GM19240 (cell line): ENCODE measurements at regions not wholly inside any gene's neighbourhood (a gene's known extent, or its start where the extent isn't known, plus 50 kb on each side); places are given as distances from the start of the nearest gene placed in this dataset.

ENCODE experiments used
- DNase-seq: peaks from one replicate; pipeline ENCODE4 v3.0.0; 2011; ENCODE audit warnings: low spot score; ENCODE audit not compliant: insufficient read length

DNA sequence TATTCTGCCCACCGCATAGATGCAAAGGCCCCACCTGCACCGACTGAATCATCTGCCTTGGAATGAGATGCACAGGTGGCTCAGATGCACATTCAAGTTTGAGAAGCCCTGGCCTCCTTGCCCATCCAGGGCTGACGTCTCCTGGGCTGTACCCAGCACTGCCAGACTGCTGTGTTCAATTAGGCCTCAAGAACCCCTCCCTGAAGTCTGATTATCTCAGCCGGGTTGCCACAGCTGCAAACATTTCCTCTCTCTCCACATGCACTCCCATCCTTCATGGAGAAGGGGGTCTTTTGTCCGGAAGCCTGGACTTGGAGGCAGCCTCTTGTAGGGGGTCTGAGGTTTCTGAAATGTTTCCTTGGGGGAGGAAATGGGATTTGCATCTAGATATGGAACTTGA, 459.4 kb upstream of the PROK2 start:
- DNase-seq, result no peak

DNA sequence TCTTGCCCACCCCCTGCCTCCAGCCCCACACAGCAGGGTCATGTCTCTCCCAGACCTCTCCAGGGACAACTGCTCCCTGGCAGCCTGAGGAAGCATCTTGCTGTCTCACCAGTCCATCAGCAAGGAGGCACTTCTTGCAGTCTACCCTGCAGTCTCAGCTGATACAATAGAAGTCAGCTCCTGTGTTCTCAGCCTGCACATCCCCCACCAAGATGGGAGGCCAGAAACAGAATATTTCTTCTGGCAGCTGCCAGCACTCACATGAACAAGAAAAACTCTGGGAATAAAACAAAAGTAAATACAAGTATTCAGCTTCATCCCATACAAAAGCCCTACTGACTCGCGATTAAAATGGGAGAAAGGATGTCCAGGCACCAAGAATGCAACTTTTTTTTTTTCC, 457.4 kb upstream of the PROK2 start:
- DNase-seq, result no peak

DNA sequence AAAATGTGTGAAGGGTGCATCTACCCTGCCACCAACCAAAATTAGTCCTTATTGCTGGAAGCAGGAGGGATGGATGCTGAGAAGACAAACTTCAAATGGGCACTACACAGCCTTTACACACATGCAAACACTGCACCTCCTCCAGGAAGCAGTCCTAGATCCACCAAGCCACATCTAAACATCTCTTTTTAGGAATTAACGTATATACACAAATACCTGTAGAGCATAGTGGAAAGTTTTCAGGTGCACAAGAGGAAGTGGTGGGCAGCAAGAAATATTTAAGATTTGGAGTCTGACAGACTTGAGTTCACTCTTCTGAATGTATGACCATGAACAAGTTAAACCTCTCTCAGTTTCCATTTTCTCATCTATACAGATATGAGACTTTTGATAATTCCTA, 456.6 kb upstream of the PROK2 start:
- DNase-seq, result no peak

DNA sequence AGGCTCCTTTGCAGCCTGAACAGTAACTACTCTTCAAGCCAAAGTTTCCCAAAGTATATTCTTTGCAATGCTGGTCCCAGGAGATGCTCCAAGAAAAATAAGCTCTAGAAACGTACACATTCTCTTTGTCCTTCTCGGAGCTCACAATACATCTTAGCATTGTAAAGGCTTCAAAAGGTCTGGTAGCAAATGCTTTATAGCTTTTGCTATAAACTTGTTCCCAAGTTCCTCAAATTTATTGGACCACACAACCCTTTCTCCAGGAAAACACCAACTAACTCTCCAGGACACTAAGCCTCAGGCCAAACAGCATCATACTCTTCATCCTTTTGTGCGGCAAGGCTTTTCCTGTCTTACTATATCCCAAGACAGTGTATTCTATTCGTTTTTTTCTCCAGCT, 455.6 kb upstream of the PROK2 start:
- no peak for DNase-seq

DNA sequence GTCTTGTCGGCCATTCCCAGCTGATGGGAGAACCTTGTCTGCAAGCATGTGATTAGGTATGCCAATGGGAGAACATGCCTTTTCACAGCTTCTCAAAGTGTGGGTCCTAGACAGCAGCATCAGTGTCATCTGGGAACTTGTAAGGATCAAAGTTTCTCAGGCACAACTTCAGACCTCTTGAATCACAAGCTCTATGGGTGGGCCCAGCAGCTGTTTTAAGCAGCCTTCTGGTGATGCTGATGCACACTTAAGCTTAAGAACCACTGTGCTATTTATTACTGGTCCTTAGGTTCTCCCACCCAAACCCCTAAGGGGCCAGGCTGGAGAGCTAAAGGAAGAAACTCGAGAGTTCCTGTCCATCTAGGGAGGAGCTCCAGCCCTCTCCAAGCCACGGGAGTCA, 453.9 kb upstream of the PROK2 start:
- DNase-seq, result no peak

DNA sequence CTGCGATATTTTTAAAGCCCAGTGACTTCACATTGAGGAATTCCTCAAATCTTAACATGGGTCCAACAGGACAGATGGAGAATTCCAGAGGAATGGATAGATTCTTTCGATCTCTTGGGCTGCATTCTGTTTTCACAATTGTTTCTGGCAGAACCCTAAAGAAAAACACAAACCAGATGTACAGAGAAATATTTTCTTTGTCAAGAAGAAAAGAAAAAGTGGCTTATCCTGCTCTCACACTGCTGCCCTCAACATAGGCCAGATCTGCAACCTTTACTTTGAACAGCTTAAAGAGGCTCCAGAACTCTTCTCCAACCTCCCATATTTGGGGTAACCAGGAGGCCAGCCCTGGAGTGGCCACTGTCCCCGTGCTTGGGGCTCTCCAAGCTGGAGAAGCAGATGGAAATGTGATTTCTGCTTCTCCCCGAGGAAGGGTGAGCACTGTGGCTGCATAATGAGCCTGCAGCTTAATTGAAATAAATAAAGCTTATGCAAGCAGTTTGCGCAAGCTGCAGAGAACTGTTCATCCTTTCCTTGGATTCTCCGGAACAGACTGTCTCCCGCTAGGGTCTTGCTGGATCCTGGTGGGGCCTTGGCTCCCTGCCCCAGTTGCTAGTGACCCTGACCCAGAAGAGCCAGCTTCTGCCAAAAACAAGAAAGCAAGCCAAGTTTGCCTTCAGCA, 453.2 kb upstream of the PROK2 start:
- no peak for DNase-seq

DNA sequence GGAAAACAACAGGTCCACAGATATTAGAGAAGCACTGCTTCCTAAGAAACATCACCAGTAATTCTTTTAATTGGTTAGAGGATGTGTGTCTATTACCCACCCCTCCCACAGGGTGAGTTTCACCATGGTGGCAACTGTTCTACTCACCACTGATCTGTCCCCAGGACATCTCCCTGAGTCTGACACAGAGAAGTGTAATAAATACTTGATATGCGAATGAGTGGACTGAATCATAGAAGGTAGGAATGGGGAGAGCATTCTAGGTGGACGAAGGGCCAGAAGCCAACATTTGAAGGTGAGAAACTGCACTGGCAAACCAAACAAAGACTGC, 452.7 kb upstream of the PROK2 start:
- no peak for DNase-seq

DNA sequence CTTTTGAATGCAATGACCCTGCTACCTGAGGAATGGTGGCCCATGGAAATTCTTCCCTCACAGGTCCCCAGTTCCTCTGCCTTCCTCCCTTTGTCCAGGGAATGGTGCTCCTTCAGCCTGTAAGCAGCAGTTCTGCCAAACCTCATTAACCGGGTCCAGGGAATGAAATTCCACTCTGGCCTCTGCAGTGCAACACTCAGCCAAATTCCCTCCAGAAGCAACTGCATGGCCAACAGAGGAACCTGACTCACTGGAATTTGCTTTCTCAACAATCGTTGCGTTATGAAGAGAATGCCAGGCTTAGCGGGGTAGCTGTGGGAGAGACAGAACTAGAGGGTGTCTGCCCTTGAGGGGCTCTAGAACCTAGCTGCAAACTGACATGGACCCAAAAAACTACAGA, 449.4 kb upstream of the PROK2 start:
- DNase-seq, result no peak

DNA sequence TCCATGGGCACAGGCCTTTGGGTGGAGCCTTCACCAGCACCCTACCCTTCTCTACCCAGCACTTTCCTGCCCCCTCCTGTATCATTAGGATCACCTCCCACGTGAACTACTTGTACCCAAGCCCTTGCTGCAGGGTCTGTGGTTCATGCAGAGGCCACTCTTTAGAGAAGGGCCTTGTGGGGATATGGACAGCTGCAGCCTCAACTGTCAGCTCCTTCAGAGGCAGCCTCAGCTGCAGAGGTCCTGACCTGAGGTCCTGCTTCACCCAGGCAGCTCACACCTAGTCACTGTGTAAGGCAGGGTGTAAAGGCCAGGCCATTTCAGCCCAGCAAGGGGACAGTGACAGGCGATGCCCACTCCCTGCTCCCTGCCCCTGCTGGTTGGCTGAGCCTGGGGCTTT, 448.6 kb upstream of the PROK2 start:
- DNase-seq, result no peak

DNA sequence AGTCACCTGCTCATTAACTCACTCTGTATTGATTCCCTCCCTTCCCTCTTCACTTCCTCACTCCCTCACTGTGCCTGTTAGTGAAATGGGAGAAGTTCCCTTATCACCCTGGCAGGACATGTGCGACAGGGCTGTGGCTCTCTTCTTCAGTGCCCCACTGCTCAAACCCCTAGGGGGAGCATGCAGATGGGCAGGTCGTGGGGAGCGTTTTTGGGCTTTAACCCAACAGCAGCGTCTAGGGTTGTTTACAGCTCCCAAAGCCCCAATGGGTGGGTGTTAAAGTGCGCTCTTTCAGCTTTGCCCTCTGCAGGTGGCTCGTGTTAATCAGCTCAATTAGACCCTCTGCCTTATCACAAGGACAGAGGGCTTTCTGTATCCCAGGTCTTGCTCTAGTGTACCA, 447.8 kb upstream of the PROK2 start:
- DNase-seq, result no peak

DNA sequence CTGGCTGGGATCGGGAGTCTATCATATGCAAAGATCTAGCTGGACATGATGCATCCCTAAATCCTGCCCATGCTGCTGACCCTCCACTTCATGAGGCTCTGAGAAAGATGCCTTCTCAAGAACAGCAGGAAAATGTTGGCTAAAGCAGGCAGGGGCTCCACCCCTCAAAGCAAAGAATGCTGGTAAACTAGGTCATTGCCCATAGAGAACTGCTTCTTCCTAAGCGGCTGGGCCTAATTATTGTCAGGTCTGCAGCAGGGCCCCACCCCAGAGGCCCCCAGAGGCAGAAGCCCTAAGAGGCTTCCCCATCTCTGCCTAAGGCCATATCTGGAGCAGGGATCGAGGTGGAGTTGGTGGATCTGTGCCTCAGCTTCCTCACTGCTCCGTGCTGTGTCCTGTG, 447.4 kb upstream of the PROK2 start:
- no peak for DNase-seq

DNA sequence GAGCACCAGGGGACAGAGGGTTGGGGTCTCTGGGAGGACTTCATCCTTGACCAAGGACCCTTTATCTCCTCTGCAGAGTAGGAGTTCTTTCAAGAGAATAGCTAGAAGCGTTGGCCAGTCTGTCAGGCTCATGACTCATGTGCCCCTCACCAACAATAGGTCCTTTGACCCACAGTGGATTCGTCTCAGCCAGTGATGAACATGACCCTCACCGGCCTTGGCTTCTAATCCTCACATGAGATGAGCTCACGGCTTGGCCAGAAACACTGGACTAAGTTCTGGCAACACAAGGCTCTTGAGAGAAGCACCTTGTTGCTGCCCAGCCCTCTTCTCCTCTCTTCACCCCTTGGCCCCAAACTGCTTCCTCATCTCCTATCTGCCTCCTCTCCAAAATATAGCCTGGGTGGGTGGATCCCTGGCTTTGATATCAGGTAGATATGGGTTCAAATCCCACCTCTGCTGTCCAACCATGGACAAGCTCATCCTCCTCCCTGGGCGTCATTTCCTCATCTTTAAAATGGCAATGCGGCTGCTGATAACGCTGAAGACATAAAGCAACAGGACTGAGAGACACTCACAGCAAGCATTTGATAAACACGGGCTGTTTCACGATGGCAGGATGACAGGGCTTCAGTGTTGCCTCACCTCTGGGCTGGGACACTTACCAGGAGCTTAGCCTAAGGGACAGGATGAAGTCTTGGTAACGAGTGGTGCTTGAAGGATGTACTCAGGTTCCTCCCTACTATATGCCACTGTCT, 446.7 kb upstream of the PROK2 start:
- no peak for DNase-seq

DNA sequence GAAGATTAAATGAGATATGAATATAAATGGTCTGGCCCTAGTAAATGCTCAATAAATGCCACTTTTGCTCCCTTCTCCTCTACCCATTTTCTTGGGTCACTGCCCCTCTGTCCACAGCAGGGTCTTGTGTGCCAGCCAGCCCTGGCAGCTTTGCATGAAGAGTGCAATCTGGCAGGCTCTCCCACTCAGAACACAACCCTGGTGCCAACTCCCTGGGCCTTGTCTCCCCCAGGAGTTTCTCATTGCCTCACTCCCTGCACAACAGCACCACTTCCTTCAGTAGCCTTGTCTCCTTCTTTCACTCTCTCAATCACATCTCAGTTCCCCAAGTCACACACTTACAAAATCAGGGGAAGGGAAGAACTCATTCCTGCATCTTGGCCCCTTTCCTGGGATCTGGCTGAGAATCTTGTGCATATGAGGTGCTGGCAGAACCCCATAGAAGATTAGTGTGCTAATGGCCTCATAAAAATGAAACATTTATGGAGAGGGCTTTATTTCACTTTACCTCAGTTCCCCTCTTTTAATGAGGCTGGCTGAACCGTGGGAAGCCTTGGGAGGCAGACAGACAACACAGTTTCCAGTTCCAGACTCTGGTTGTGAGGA, 445.9 kb upstream of the PROK2 start:
- no peak for DNase-seq

DNA sequence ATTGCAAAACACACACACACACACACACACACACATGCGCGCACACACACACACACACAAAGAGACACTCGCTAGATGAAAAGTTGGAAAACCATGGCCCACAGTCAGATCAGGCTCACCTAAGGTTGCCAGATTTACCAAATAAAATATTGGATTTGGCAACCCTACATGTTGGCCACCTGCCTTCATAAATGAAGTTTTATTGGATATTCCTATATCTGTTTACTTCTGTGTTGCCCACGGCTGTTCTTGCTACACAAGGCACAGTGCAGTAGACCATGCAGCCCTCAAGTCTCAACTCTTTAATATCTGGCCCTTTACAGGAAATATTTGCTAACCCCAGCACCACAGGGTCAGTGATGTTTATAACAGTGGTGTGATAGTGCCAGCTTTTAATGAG, 445.0 kb upstream of the PROK2 start:
- DNase-seq, result no peak

DNA sequence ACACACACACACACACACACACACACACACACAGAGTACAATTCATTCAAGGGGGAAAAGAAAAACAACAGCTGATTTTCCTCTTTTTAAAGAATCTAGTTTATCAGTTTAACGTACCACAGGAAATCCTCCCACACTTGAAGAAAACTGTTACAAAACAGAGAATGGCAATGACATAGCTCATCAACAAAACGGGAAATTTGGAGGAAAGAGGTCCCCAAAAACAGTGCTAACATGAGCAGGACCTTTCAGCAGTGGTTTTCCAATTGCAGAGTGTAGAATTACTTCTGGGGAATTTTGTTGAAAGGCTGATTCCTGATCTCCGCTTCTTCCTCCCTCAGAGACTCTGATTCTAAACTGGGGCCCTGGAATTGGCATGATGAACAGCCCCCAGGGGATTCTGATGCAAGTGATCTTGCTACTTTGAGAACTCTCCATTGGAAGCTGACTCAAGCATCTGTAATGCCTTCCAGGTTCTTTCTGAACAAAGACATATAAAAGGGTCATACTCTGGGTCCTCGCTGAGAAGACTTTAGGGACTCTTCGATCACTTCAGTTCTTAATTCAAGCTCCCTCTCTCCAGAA, 442.6 kb upstream of the PROK2 start:
- no peak for DNase-seq

DNA sequence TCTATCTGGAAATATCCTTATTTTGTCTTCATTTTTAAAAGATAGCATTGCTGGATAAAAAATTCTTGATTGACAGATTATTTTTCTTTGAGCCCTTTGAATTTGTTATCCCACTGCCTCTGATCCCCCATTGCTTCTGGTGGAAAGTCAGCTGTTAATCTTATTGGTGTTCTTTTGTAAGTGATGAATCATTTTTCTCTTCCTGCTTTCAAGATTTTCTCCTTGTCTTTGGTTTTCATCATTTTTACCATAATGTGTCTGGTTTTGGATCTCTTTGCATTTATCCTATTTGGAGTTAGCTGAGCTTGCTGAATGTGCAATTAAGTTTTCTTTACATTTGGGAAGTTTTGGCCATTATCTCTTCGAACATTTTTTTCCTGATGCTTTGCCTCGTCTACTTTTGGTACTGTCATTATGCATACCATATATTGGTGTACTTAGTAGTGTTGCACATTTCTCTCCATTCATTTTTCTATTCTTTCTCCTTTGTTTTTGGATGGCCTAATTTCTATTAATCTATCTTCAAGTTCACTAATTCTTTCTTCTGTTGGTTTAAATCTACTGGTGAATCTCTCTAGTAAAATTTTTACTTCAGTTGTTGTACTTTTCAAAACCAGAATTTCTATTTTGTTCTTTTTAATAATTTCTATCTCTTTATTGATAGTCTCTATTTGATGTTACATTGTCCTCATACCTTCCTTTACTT, 440.0 kb upstream of the PROK2 start:
- DNase-seq, result no peak

DNA sequence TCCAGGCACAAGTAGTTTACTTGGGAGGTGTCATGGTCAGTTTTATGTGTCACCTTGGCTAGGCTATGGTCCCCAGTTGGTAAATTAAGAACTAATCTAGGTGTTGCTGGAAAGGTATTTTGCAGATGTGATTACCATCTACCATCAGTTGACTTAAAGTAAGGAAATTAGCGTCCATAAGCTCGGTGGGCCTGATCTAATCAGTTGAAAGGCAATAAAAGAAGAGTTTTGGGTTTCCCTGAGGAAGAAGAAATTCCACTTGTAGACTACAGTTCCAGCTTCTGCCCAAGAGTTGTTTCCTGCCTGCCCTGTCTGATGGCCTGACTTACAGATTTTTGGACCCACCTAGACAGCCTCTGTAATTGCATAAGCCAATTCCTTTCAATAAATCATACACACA, 438.7 kb upstream of the PROK2 start:
- no peak for DNase-seq

DNA sequence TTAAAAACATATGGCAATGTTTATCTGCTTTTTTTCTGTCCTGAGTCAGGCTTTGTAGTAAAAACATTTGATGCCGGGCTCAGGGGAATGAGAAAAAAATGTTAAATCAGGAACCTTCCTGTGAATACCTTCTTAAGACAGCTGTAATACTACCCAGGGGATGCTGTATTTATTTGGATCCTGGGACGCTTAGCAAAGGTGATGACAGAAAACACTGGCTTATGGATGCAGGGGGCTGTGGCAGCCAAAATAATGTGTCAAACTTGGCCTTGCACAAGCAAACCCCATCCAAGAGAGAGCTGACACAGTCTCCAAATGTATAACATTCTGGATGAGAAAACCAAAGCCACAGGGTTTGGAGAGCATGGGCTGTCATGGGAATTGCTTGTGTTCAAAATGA, 438.2 kb upstream of the PROK2 start:
- no peak for DNase-seq

DNA sequence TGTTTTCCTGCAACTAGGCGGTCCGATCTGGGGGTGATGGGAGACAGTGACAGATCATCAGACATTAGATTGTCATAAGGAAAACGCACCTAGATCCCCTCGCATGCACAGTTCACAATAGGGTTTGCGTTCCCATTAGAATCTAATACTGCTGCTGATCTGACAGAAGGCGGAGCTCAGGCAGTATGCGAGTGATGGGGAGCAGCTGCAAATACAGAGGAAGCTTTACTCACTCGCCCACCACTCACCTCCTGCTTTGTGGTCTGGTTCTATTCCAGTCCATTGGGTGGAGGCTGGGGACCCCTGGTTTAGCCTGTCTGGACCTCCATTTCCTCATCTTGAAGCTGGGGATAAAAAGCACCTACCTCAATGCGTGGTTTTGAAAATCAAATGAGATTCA, 437.5 kb upstream of the PROK2 start:
- no peak for DNase-seq

DNA sequence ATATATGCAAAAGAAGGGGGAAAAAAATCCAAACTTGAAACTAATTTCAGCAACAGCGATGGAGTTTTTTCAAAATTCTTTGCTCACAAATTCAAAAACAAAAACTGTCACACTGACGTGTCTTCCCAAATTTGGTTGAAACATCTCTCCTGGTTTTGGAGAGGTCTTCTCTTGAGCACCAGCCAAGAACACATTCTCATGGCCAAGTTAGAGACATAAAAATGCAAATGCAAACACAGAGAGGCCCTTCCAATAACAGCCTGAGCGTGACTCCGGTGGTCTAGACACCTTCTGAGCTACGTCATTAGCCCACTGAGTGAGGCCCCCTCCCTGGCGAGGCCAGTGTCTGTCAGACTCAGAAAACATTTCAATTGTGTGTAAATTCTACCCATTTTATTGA, 436.0 kb upstream of the PROK2 start:
- DNase-seq, result no peak

DNA sequence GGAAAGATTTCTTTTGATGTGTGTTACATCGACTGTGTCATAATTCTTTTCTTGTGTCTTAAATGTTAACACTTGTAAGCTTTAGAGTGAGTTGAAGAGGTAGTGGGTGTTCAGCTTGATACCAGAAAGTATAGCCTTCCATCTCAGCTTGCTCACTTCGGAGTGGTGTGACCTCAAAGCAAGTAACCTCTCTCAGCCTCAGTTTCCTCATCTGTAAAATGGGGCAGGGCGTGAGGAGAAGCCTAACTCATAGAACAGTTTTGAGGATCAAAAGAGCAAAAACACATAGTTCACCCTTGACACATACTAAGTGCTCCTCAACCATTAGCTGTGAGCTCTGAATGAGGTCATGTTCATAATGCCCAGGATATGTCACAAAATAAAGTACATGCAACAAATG, 434.8 kb upstream of the PROK2 start:
- DNase-seq, result no peak

DNA sequence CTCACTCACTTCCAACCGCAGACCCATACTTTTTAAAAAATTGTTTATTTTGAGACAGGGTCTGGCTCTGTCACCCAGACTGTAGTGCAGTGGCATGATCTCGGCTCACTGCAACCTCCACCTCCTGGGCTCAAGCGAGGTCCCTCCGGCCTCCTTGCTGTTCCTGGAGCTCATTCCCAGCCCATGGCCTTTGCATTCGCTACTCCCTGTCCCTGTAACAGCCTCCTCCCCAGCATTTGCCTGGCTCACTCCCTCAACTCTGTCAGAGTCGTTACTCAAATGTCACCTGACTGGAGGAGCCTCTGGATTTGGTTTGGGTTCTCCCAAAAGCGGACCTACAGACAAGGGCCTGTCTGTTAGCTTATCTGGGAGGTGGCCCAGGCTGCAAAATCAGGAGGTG, 432.6 kb upstream of the PROK2 start:
- DNase-seq, result no peak
